Keratinocyte (primary cell): ENCODE measurements at regions not wholly inside any gene's neighbourhood (a gene's known extent, or its start where the extent isn't known, plus 50 kb on each side); places are given as distances from the start of the nearest gene placed in this dataset.

ENCODE experiments used
- CTCF ChIP-seq, 3 experiments: IDR thresholded peaks in 1 of 3; conservative IDR thresholded peaks in 1 of 3; optimal IDR thresholded peaks in 1 of 3; 2 replicates in 2 of 3; 3 replicates in 1 of 3; pipeline versions ENCODE3 to v1.5.1; 2011; ENCODE audit warnings: low read length in 3 of 3, mild to moderate bottlenecking in 3 of 3, moderate library complexity in 2 of 3, control low read depth in 1 of 3, inconsistent platforms in 1 of 3; ENCODE audit not compliant: insufficient read depth in 2 of 3; ENCODE audit errors: extremely low read depth in 1 of 3
- EZH2 ChIP-seq: IDR thresholded peaks from one replicate; pipeline ENCODE4 v1.6.1; 2012; ENCODE audit warnings: inconsistent platforms, mild to moderate bottlenecking, low read length, moderate library complexity

GRCh38 chr2:190005513-190005912 lies 57.0 kb downstream of the MSTN start:
- TF ChIP-seq CTCF (optimal IDR thresholded peaks at IDR 0.05 in 1 of 3, IDR thresholded peaks at IDR 0.05 in 1 of 3, conservative IDR thresholded peaks at IDR 0.05 in 1 of 3; ENCODE audit: extremely low read depth in 1 of 3, insufficient read depth in 2 of 3, low read length in 3 of 3) (no peak), EZH2 (no peak)
